ENCODE measurements at regions not wholly inside any gene's neighbourhood (a gene's known extent, or its start where the extent isn't known, plus 50 kb on each side); places are given as distances from the start of the nearest gene placed in this dataset.
"Not testable (repeated sequence)": the region's sequence is repeated elsewhere in the genome, so short reads cannot be mapped to it uniquely, and the experiment has no call there.

DNA sequence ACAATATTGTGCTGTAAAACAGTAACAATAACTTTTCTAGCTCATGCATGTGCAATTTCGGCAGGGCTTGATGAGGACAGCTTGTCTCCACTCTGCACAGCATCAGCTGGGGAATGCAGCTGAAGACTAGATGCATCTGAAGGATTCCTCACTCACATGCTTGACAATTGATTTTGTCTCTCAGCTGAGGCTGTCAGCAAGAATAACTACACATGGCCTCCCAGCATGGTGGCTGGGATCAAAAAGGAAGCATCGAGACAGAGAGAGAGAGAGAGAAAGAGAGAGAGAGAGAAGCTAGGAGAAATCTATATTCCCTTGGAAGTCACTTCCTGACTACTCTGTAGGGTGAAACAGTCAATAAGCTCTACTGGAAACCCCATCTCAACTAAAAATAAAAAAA lies 487.1 kb downstream of the PLOD2 start:
- DNase-seq = no peak

DNA sequence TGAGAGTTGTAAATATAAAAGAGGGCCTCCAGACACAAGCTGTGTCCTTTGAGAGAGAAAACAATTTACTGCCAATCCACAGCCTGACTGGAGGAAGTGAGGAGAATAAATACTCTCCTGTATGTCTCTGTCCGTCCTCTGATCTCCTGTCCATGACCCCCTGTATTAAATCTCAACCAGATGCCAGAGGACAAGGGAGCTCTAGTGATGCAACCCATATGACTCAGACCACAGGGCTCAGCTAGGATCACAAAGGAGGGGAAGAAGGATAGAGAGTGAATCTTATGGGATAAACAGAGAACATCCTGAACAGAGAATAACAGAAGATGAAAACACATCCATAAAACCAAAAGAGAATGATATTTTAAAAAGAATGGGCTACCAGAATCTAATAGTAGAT lies 482.6 kb downstream of the PLOD2 start:
- DNase-seq = no peak

DNA sequence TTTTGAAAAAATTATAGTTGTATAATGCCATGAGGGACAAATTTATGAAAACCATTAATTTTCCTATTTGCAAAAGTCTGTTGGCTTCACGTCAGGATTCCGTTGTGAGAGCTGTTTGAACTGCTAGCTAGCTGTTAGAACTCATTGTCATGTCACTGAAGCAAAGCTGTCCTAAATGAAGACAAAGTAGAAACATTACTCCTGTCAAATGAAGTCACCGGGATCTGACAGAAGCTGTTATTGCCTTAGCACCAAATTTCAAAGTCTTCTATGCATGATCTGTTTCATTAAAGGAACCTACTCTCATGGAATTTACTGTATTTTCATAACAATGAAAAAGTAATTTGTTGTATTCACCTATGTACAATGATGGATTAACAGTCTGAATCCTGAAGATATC lies 479.8 kb downstream of the PLOD2 start:
- DNase-seq = no peak

GRCh38 chr3:145687978-145688377 lies 473.0 kb downstream of the PLOD2 start:
- not testable (repeated sequence) for DNase-seq

GRCh38 chr3:145692751-145693150 lies 468.2 kb downstream of the PLOD2 start:
- no peak for DNase-seq

DNA sequence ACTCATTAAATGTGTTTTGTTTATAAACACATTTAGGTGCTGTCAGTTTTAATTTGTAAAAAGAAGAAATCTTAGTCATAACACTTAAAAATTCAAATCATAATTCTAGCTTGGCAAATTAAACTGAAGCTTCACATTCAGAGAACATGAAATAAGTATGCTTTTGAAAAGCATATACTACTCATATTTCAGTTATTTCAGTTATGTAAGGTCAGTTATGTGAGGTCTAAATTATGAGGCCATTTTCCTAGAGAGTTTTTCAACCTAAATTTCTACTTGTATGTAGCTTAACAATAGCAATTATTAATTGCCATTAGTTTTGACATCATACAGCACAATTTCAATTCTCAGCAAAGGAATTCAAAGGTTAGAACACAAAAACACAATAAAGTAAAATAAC lies 465.0 kb downstream of the PLOD2 start:
- no peak for DNase-seq

DNA sequence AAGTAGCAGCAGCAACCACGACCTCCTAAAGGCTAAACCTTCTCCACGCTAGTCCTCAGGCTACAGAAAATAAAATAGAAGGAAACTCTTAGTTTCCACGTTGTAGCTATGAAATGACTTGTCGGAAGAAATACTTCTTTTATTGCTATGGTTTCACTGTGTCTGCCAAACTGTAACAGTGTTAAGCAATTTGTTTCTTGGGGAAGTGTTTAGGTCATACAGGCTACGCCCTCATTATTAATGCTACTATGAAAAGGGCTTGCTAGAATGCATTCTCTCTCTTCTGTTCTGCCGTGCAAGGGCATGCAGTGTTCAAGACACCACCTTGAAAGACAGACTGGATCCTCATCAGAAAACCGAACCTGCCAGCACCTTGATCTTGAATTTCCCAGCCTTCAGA lies 462.7 kb downstream of the PLOD2 start:
- no peak for DNase-seq

GRCh38 chr3:145698749-145699148 lies 462.2 kb downstream of the PLOD2 start:
- DNase-seq = no peak

- DNase-seq = no peak
These were observed 457.0 kb downstream of the PLOD2 start for GRCh38 chr3:145704020-145704419.

- DNase-seq = not testable (repeated sequence)
These were observed 451.2 kb downstream of the PLOD2 start for GRCh38 chr3:145709779-145710178.

- no peak for DNase-seq
These were observed 444.5 kb downstream of the PLOD2 start for GRCh38 chr3:145716519-145716918.

- DNase-seq = no peak
These were observed 441.9 kb downstream of the PLOD2 start for GRCh38 chr3:145719114-145719513.

- DNase-seq = no peak
These were observed 439.6 kb downstream of the PLOD2 start for GRCh38 chr3:145721273-145721805.

GRCh38 chr3:145721815-145722214 lies 439.2 kb downstream of the PLOD2 start:
- DNase-seq = no peak

GRCh38 chr3:145727476-145727875 lies 433.5 kb downstream of the PLOD2 start:
- peak in 8 of 58 donors; percentile 0 to 11 (median 2) for DNase-seq

DNA sequence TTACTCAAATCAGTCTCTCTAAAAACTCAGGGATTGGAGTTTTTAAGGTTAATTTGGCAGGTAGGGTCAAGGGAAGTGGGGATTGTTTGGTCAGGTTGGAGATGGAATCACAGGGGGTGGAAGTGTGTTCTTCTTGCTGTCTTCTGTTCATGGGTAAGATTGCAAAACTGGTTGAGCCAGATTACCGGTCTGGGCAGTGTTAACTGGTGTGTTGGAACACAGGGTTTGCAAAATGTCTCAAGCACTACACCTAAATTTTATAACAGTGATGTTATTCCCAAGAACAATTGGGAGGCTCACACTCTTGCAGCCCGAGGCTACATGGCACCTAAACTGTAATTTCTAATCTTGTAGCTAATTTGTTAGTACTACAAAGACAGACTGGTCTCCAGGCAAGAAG lies 425.4 kb downstream of the PLOD2 start:
- no peak for DNase-seq

DNA sequence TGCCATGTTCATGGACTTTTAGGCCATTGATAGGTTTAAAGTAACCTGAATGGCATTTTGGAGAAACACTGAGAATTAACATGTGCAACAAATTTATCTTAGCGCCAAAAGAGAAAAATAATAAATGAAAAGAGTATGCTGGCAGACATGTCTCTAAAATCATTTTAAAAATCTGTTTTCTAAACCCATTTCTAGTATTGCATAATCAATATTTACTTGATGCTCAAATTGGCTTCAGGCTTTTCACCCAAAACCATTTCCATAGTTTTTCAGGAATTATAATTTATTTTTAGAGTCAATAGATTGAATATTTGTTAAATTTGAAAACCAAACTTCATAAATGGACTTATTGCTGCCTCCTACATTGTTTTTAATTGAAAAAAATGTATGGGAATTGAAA lies 423.0 kb downstream of the PLOD2 start:
- no peak for DNase-seq

- no peak for DNase-seq
These were observed 421.1 kb downstream of the PLOD2 start for GRCh38 chr3:145739926-145740325.

GRCh38 chr3:145750657-145751056 lies 410.3 kb downstream of the PLOD2 start:
- DNase-seq = no peak

DNA sequence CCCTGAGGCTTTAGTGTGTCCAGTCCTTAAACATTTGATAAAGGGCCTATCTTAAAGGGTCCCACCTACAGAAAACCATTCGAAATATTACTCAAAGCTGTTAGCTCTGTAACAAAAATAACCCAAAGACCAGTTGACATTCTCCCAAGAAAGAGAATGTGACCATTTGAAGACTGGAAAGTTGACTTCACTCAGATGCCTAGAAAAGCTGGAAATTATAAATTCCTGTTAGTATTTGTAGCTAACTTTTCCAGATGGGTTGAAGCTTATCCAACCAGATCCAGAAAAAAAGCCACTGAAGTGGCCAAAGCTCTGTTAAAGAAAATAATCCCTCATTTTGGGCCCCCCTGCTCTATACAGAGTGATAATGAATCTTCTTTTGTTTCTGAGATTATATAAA lies 408.4 kb downstream of the PLOD2 start:
- DNase-seq = no peak

GRCh38 chr3:145754605-145755289 lies 406.2 kb downstream of the PLOD2 start:
- no peak for DNase-seq

- no peak for DNase-seq
These were observed 400.9 kb downstream of the PLOD2 start for GRCh38 chr3:145760036-145760435.

- DNase-seq = no peak
These were observed 393.1 kb downstream of the PLOD2 start for GRCh38 chr3:145767909-145768308.
